SH-SY5Y (cell line): ENCODE measurements at regions not wholly inside any gene's neighbourhood (a gene's known extent, or its start where the extent isn't known, plus 50 kb on each side); places are given as distances from the start of the nearest gene placed in this dataset.

Source experiments
- GATA2 ChIP-seq: IDR thresholded peaks from 2 replicates; pipeline ENCODE4 v1.6.1; 2011; ENCODE audit warnings: mild to moderate bottlenecking, low read depth, low read length
- GATA3 ChIP-seq: IDR thresholded peaks from 2 replicates; pipeline ENCODE4 v1.6.1; 2011; ENCODE audit warnings: low read depth, mild to moderate bottlenecking, low read length, moderate library complexity

GRCh38 chrX:118208481-118208880 lies 91.9 kb upstream of the KLHL13 start:
- no peak for TF ChIP-seq GATA2
- TF ChIP-seq GATA3 = no peak
